Adrenal gland (tissue), 5 donors: ENCODE measurements at regions not wholly inside any gene's neighbourhood (a gene's known extent, or its start where the extent isn't known, plus 50 kb on each side); places are given as distances from the start of the nearest gene placed in this dataset.

Source experiments
- CTCF ChIP-seq, 6 experiments: fragments of 450-650 bp in 4 of 6; fragments of 200-600 bp in 2 of 6; sonication (generic) in 1 of 6; IDR thresholded peaks; 1 replicate in 5 of 6; 2 replicates in 1 of 6; pipeline versions ENCODE4 v1.5.1 to v1.8.0; 2016 to 2021; ENCODE audit warnings: antibody characterized with exemption in 6 of 6, mild to moderate bottlenecking in 2 of 6, moderate library complexity in 1 of 6
- POLR2A ChIP-seq, 2 donors: fragments of 450-650 bp; IDR thresholded peaks; one replicate each; pipeline ENCODE4 v1.6.1; 2017; ENCODE audit warnings: antibody characterized with exemption in 2 of 2, mild to moderate bottlenecking in 2 of 2, moderate library complexity in 1 of 2
- donor health status: DM: no; HTN: no; CAD: no.

GRCh38 chr12:24678436-24678835 is 270.5 kb downstream of the BCAT1 start:
- TF ChIP-seq CTCF (IDR thresholded peaks at IDR 0.05): no peak
- no peak for TF ChIP-seq POLR2A (IDR thresholded peaks at IDR 0.05)
